Nephron progenitor cell (in vitro differentiated cells): ENCODE measurements at regions not wholly inside any gene's neighbourhood (a gene's known extent, or its start where the extent isn't known, plus 50 kb on each side); places are given as distances from the start of the nearest gene placed in this dataset.

Experiments used
- DNase-seq: peaks from one replicate; pipeline ENCODE4 v3.0.0; 2021
- H3K27ac Mint-ChIP-seq: 2 replicates; pipeline ENCODE4 v1.8.0; 2021; ENCODE audit warnings: mild to moderate bottlenecking, moderate library complexity, mixed read lengths
- H3K27me3 Mint-ChIP-seq: 2 replicates; pipeline ENCODE4 v1.8.0; 2021; ENCODE audit warnings: mild to moderate bottlenecking, low read depth, mixed read lengths; ENCODE audit not compliant: poor library complexity
- H3K36me3 Mint-ChIP-seq: 2 replicates; pipeline ENCODE4 v1.8.0; 2021; ENCODE audit warnings: low read depth, mixed read lengths
- H3K4me1 Mint-ChIP-seq: 2 replicates; pipeline ENCODE4 v1.8.0; 2021; ENCODE audit warnings: mixed read lengths
- H3K4me3 Mint-ChIP-seq: 2 replicates; pipeline ENCODE4 v1.8.0; 2021; ENCODE audit warnings: mild to moderate bottlenecking, moderate library complexity, mixed read lengths
- H3K9me3 Mint-ChIP-seq: 2 replicates; pipeline ENCODE4 v1.8.0; 2021; ENCODE audit warnings: mild to moderate bottlenecking, moderate library complexity, mixed read lengths
- TF ChIP-seq, protein P1 (sequence below): fragments of 200-600 bp; sonication (generic); IDR thresholded peaks from 2 replicates; pipeline ENCODE4 v1.5.0; 2021; ENCODE audit warnings: antibody characterized with exemption

DNA sequence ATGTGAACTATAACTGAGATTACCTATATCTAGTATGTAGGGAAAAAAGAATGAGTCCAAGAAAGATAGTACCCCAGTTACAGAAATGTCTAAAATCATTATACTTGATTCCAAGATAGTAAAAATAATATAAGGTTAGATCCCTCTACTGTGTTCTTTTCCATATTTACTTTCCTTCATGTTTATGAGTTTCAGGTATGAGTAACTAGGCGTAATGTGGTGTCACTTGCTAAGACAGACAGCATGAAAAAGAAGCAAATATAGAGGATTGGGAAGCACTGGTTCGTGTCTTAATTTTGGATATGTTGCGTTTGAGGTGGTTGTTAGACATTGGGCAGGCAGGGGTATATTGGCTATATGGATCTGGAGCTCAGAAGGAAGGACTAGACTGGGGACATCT is 168.1 kb upstream of the PFN2 start:
- Mint-ChIP-seq H3K4me3 (no peak overlapping the region), H3K27ac (no peak overlapping the region), H3K36me3 (no peaks in the 10 kb centered on the region), H3K27me3 (peaks cover 3% of the 10 kb centered on the region), H3K4me1 (peaks cover 18% of the 10 kb centered on the region), H3K9me3 (peaks cover 4% of the 10 kb centered on the region)
- no peak for DNase-seq
- TF ChIP-seq, protein P1, sequence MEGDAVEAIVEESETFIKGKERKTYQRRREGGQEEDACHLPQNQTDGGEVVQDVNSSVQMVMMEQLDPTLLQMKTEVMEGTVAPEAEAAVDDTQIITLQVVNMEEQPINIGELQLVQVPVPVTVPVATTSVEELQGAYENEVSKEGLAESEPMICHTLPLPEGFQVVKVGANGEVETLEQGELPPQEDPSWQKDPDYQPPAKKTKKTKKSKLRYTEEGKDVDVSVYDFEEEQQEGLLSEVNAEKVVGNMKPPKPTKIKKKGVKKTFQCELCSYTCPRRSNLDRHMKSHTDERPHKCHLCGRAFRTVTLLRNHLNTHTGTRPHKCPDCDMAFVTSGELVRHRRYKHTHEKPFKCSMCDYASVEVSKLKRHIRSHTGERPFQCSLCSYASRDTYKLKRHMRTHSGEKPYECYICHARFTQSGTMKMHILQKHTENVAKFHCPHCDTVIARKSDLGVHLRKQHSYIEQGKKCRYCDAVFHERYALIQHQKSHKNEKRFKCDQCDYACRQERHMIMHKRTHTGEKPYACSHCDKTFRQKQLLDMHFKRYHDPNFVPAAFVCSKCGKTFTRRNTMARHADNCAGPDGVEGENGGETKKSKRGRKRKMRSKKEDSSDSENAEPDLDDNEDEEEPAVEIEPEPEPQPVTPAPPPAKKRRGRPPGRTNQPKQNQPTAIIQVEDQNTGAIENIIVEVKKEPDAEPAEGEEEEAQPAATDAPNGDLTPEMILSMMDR: no peak

DNA sequence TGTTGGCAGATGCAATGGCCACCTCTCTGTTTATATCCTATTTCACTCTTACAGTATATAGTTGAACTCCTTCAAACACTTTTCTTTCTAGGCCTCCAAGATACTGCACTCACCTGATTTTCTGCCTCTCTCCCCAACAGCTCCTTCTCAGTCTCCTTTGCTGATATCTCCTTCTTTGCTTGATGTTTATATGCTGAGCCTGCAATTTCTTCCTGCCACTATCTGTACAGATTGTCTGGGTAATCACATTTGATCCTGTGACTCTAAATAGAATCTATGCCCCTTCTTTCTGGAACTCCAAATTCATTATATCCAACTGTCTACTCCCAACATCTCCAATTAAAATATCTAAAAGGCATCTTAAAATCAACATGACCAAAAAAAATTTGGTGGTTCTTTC is 165.5 kb upstream of the PFN2 start:
- no peak for DNase-seq
- Mint-ChIP-seq H3K4me3 (no peak overlapping the region), H3K4me1 (no peaks in the 10 kb centered on the region), H3K36me3 (no peaks in the 10 kb centered on the region), H3K27me3 (peaks cover 3% of the 10 kb centered on the region), H3K27ac (no peak overlapping the region), H3K9me3 (peaks cover 6% of the 10 kb centered on the region)
- TF ChIP-seq, protein P1: no peak

DNA sequence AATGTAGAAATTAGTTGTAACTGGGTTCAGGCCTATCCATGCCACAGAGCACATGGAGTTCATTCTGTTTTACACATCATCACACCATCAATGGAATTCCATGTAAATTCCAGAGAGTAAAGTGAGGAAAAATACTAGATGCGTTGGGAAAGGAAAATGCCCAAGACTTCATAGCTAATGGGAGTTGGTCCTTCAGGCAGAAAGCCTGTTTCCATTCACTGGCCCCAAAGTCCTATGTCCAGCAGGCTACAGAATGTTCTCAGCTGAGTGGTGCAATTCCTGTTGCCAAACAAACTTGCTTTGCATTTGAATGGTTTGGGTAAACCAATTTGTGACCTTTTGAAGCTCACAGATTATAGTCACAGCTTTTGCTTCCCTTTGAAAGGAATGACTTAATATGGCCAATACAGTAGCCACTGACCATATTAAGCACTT is 164.6 kb upstream of the PFN2 start:
- H3K36me3 Mint-ChIP-seq: no peaks in the 10 kb centered on the region
- H3K9me3 Mint-ChIP-seq: peaks cover 6% of the 10 kb centered on the region
- TF ChIP-seq, protein P1: no peak
- H3K27me3 Mint-ChIP-seq: peaks cover 3% of the 10 kb centered on the region
- H3K27ac Mint-ChIP-seq: no peak overlapping the region
- no peak for DNase-seq
- H3K4me3 Mint-ChIP-seq: no peak overlapping the region
- peaks cover 8% of the 10 kb centered on the region for H3K4me1 Mint-ChIP-seq

DNA sequence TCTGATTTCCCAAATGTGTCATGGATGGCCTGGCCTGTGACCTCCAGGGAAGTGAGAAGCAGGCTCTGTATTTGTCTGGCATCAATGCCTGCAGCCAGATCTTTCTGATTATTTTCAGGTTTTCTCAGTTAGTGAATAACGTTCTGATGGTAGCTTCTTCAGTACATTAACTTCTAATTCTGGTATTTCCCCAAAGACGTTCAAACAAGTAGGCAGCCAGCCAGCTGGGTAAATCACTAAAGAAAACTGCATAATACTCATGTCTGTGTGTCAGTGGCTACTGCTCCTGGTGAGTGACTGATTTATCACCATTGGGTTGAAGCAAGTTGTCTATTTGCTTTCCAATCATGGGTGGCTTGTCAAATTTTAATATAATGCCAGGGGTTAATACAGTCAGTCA is 162.6 kb upstream of the PFN2 start:
- no peak for DNase-seq
- Mint-ChIP-seq H3K27ac (no peak overlapping the region), H3K27me3 (peaks cover 5% of the 10 kb centered on the region), H3K4me1 (peaks cover 14% of the 10 kb centered on the region), H3K36me3 (no peaks in the 10 kb centered on the region), H3K9me3 (peaks cover 6% of the 10 kb centered on the region), H3K4me3 (no peak overlapping the region)
- TF ChIP-seq, protein P1: no peak

DNA sequence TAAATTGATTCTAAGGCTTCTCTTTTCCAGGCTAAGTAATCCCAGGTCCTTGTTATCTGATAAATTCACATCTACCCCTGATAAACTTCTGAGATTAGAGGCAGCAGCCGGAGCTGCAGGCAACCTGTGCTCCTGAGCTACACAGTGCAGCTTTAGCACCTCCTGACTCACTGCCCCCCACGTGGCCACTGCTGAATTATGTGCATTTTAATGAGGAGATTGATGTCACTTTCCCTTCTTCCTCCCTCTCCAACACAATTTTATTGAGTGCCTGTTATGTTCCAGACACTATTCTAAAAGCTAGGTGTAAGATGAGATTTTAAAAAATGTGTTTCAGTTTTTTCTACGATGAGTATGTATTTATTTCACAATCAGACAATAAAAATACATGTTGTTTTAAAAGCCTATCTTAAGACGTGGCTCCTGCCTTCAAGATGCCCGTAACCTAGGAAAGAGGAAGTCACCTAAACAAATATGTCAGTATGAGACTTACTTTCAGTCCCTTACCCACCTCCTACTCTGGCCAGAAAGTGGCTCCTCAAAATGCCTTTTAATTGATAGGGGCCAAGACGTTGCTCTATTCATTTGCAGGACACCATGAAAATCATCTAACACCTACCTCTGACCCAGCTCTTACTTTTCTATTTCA is 161.5 kb upstream of the PFN2 start:
- Mint-ChIP-seq H3K4me3 (no peak overlapping the region), H3K27ac (no peak overlapping the region), H3K9me3 (peaks cover 6% of the 10 kb centered on the region), H3K36me3 (no peaks in the 10 kb centered on the region), H3K4me1 (peaks cover 14% of the 10 kb centered on the region), H3K27me3 (peaks cover 6% of the 10 kb centered on the region)
- TF ChIP-seq, protein P1: no peak
- DNase-seq: no peak

DNA sequence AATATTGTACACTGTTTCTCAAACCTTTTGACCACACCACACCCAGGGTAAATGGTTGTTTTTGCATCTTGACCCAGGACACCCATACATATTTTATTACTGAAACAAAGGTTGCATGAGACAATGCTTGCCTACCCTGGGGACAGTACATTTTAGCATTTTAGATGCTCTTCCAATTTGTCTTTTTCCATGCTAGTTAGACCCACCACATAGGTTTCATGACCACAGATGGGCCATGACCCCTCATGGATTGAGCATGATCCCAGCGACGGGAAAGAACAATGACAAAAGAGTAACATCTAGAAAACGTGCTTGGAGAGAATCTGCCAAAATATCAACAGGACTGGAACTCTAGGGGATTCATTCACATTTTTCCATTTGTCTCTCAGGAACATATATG is 161.0 kb upstream of the PFN2 start:
- no peak for DNase-seq
- Mint-ChIP-seq H3K4me3 (no peak overlapping the region), H3K36me3 (no peaks in the 10 kb centered on the region), H3K27me3 (peaks cover 7% of the 10 kb centered on the region), H3K9me3 (peaks cover 6% of the 10 kb centered on the region), H3K4me1 (peaks cover 20% of the 10 kb centered on the region), H3K27ac (no peak overlapping the region)
- TF ChIP-seq, protein P1: no peak
